Ascending aorta (tissue), 2 donors: ENCODE measurements at regions not wholly inside any gene's neighbourhood (a gene's known extent, or its start where the extent isn't known, plus 50 kb on each side); places are given as distances from the start of the nearest gene placed in this dataset.

ENCODE experiments used
- DNase-seq, 2 donors: peaks; one replicate each; pipeline ENCODE4 v3.0.0-alpha.2; 2019; ENCODE audit warnings: low spot score in 2 of 2
- H3K27ac ChIP-seq, 2 donors: fragments of 200-600 bp; sonication (generic); one replicate each; pipeline ENCODE4 v1.5.1; 2016 to 2017; ENCODE audit warnings: mild to moderate bottlenecking in 1 of 2
- H3K27me3 ChIP-seq: fragments of 200-600 bp; sonication (generic); one replicate; pipeline ENCODE4 v1.5.1; 2017
- H3K36me3 ChIP-seq, 2 donors: fragments of 200-600 bp; sonication (generic); one replicate each; pipeline ENCODE4 v1.5.1; 2016
- H3K4me1 ChIP-seq, 2 donors: fragments of 200-600 bp; sonication (generic); one replicate each; pipeline ENCODE4 v1.5.1; 2016 to 2017; ENCODE audit warnings: mild to moderate bottlenecking in 1 of 2
- H3K4me3 ChIP-seq, 2 donors: fragments of 200-600 bp; sonication (generic); one replicate each; pipeline ENCODE4 v1.5.1; 2016 to 2017; ENCODE audit warnings: mild to moderate bottlenecking in 1 of 2
- H3K9me3 ChIP-seq, 2 donors: fragments of 200-600 bp; sonication (generic); one replicate each; pipeline ENCODE4 v1.5.1; 2016
- CTCF ChIP-seq, 3 experiments: fragments of 200-600 bp in 2 of 3; fragments of 450-650 bp in 1 of 3; sonication (generic) in 2 of 3; IDR thresholded peaks; one replicate each; pipeline ENCODE4 v1.5.1; 2016 to 2019; ENCODE audit warnings: antibody characterized with exemption in 3 of 3, mild to moderate bottlenecking in 1 of 3, moderate library complexity in 1 of 3
- intact Hi-C: fragments of 100-400 bp; cut with DNase I; formaldehyde crosslinking; loops from one replicate; pipeline ENCODE4 v1.15.1; 2023

GRCh38 chr9:21561502-21561901, 79.4 kb upstream of the IFNE start:
- Histone ChIP-seq H3K36me3 (no peaks in the 10 kb centered on the region), H3K27ac (no peak overlapping the region), H3K9me3 (no peaks in the 10 kb centered on the region), H3K4me1 (peaks cover 5 to 6% of the 10 kb centered on the region in 2 donors), H3K4me3 (no peak overlapping the region), H3K27me3 (peaks cover 11% of the 10 kb centered on the region)
- TF ChIP-seq CTCF (IDR thresholded peaks at IDR 0.05) = no peak
- intact Hi-C loops = no loop called here
- no peak for DNase-seq

GRCh38 chr9:21564175-21564574, 82.1 kb upstream of the IFNE start:
- no peaks in the 10 kb centered on the region for H3K36me3 ChIP-seq
- H3K9me3 ChIP-seq = no peaks in the 10 kb centered on the region
- peaks cover 4% of the 10 kb centered on the region in 2 donors for H3K4me1 ChIP-seq
- DNase-seq = no peak
- intact Hi-C loops = no loop called here
- H3K4me3 ChIP-seq = no peak overlapping the region
- H3K27me3 ChIP-seq = peaks cover 8% of the 10 kb centered on the region
- H3K27ac ChIP-seq = no peak overlapping the region
- TF ChIP-seq CTCF (IDR thresholded peaks at IDR 0.05) = no peak

GRCh38 chr9:21565155-21565554, 83.0 kb upstream of the IFNE start:
- H3K27me3 ChIP-seq = no peaks in the 10 kb centered on the region
- H3K4me3 ChIP-seq = no peak overlapping the region
- no peak overlapping the region for H3K27ac ChIP-seq
- intact Hi-C loops = no loop called here
- H3K9me3 ChIP-seq = no peaks in the 10 kb centered on the region
- H3K4me1 ChIP-seq = no peaks in the 10 kb centered on the region
- TF ChIP-seq CTCF (IDR thresholded peaks at IDR 0.05) = no peak
- H3K36me3 ChIP-seq = no peaks in the 10 kb centered on the region
- DNase-seq = no peak

GRCh38 chr9:21567926-21568325, 85.8 kb upstream of the IFNE start:
- H3K27ac ChIP-seq = no peak overlapping the region
- no peaks in the 10 kb centered on the region for H3K4me1 ChIP-seq
- intact Hi-C loops = no loop called here
- H3K9me3 ChIP-seq = no peaks in the 10 kb centered on the region
- no peak overlapping the region for H3K4me3 ChIP-seq
- H3K36me3 ChIP-seq = no peaks in the 10 kb centered on the region
- no peak for TF ChIP-seq CTCF (IDR thresholded peaks at IDR 0.05)
- no peak for DNase-seq
- H3K27me3 ChIP-seq = no peaks in the 10 kb centered on the region

- Histone ChIP-seq H3K9me3 (no peaks in the 10 kb centered on the region), H3K4me3 (no peak overlapping the region), H3K36me3 (no peaks in the 10 kb centered on the region), H3K27ac (no peak overlapping the region), H3K27me3 (no peaks in the 10 kb centered on the region), H3K4me1 (no peaks in the 10 kb centered on the region)
- DNase-seq = no peak
- TF ChIP-seq CTCF (IDR thresholded peaks at IDR 0.05) = no peak
- intact Hi-C loops = no loop called here
Observed at GRCh38 chr9:21568484-21568883, 86.4 kb upstream of the IFNE start.

- no peak for TF ChIP-seq CTCF (IDR thresholded peaks at IDR 0.05)
- Histone ChIP-seq H3K4me1 (no peaks in the 10 kb centered on the region), H3K36me3 (no peaks in the 10 kb centered on the region), H3K27ac (no peak overlapping the region), H3K27me3 (no peaks in the 10 kb centered on the region), H3K9me3 (no peaks in the 10 kb centered on the region), H3K4me3 (no peak overlapping the region)
- no peak for DNase-seq
- intact Hi-C loops = no loop called here
Observed at GRCh38 chr9:21569721-21570120, 87.6 kb upstream of the IFNE start.
